ENCODE measurements at regions not wholly inside any gene's neighbourhood (a gene's known extent, or its start where the extent isn't known, plus 50 kb on each side); places are given as distances from the start of the nearest gene placed in this dataset.

DNA sequence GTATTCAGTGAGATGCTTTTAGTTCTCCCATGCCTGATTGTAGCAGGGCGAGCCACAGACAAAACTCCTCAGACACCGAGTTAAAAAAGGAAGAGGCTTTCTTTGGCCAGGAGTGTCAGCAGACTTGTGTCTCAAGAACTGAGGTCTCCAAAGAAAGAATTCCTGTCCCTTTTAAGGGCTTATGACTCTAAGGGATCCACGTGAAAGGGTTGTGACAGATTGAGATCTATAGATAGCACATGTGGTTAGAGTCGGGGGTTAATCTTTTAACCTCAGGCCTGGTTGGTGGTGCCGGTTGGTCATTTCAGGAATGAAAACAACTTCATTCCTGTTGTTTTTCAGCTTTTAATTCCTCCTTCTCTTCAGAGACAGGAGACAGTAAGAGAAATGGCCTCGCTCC is 168.8 kb upstream of the GRIK2 start:
- TF ChIP-seq, protein P1, sequence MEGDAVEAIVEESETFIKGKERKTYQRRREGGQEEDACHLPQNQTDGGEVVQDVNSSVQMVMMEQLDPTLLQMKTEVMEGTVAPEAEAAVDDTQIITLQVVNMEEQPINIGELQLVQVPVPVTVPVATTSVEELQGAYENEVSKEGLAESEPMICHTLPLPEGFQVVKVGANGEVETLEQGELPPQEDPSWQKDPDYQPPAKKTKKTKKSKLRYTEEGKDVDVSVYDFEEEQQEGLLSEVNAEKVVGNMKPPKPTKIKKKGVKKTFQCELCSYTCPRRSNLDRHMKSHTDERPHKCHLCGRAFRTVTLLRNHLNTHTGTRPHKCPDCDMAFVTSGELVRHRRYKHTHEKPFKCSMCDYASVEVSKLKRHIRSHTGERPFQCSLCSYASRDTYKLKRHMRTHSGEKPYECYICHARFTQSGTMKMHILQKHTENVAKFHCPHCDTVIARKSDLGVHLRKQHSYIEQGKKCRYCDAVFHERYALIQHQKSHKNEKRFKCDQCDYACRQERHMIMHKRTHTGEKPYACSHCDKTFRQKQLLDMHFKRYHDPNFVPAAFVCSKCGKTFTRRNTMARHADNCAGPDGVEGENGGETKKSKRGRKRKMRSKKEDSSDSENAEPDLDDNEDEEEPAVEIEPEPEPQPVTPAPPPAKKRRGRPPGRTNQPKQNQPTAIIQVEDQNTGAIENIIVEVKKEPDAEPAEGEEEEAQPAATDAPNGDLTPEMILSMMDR (tag by site-specific recombination; IDR thresholded peaks at IDR 0.05), result no peak
- no peak for TF ChIP-seq SP2 (tag by site-specific recombination; IDR thresholded peaks at IDR 0.05)
- TF ChIP-seq MZF1 (tag by site-specific recombination; IDR thresholded peaks at IDR 0.05; ENCODE audit: borderline replicate concordance), result no peak
- TF ChIP-seq ZNF501 (tag by site-specific recombination; IDR thresholded peaks at IDR 0.05), result no peak
- TF ChIP-seq ZNF121 (tag by site-specific recombination; IDR thresholded peaks at IDR 0.05), result no peak
- TF ChIP-seq, protein P2, sequence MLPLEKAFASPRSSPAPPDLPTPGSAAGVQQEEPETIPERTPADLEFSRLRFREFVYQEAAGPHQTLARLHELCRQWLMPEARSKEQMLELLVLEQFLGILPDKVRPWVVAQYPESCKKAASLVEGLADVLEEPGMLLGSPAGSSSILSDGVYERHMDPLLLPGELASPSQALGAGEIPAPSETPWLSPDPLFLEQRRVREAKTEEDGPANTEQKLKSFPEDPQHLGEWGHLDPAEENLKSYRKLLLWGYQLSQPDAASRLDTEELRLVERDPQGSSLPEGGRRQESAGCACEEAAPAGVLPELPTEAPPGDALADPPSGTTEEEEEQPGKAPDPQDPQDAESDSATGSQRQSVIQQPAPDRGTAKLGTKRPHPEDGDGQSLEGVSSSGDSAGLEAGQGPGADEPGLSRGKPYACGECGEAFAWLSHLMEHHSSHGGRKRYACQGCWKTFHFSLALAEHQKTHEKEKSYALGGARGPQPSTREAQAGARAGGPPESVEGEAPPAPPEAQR (tag by site-specific recombination; IDR thresholded peaks at IDR 0.05), result no peak
- TF ChIP-seq ZNF16 (tag by site-specific recombination; IDR thresholded peaks at IDR 0.05; ENCODE audit: low read depth), result no peak
- TF ChIP-seq, protein P3, sequence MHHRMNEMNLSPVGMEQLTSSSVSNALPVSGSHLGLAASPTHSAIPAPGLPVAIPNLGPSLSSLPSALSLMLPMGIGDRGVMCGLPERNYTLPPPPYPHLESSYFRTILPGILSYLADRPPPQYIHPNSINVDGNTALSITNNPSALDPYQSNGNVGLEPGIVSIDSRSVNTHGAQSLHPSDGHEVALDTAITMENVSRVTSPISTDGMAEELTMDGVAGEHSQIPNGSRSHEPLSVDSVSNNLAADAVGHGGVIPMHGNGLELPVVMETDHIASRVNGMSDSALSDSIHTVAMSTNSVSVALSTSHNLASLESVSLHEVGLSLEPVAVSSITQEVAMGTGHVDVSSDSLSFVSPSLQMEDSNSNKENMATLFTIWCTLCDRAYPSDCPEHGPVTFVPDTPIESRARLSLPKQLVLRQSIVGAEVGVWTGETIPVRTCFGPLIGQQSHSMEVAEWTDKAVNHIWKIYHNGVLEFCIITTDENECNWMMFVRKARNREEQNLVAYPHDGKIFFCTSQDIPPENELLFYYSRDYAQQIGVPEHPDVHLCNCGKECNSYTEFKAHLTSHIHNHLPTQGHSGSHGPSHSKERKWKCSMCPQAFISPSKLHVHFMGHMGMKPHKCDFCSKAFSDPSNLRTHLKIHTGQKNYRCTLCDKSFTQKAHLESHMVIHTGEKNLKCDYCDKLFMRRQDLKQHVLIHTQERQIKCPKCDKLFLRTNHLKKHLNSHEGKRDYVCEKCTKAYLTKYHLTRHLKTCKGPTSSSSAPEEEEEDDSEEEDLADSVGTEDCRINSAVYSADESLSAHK (tag by site-specific recombination; IDR thresholded peaks at IDR 0.05), result no peak
- TF ChIP-seq AEBP2 (tag by site-specific recombination; IDR thresholded peaks at IDR 0.05; ENCODE audit: borderline replicate concordance), result no peak
- TF ChIP-seq, protein P4, sequence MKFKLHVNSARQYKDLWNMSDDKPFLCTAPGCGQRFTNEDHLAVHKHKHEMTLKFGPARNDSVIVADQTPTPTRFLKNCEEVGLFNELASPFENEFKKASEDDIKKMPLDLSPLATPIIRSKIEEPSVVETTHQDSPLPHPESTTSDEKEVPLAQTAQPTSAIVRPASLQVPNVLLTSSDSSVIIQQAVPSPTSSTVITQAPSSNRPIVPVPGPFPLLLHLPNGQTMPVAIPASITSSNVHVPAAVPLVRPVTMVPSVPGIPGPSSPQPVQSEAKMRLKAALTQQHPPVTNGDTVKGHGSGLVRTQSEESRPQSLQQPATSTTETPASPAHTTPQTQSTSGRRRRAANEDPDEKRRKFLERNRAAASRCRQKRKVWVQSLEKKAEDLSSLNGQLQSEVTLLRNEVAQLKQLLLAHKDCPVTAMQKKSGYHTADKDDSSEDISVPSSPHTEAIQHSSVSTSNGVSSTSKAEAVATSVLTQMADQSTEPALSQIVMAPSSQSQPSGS (tag by site-specific recombination; IDR thresholded peaks at IDR 0.05; ENCODE audit: low read depth), result no peak
- no peak for TF ChIP-seq ZNF335 (tag by site-specific recombination; conservative IDR thresholded peaks at IDR 0.05)
- no peak for TF ChIP-seq ZNF830 (tag by site-specific recombination; IDR thresholded peaks at IDR 0.05; ENCODE audit: low read depth)
- TF ChIP-seq ZNF555 (tag by site-specific recombination; conservative IDR thresholded peaks at IDR 0.05), result no peak
